ENCODE measurements at regions not wholly inside any gene's neighbourhood (a gene's known extent, or its start where the extent isn't known, plus 50 kb on each side); places are given as distances from the start of the nearest gene placed in this dataset.

GRCh38 chr14:96747006-96747405 lies 50.2 kb upstream of the VRK1 start:
- TF ChIP-seq CTCF (IDR thresholded peaks at IDR 0.05; ENCODE audit: insufficient read depth, low read depth, low read length) (no peak), EZH2 (IDR thresholded peaks at IDR 0.05; ENCODE audit: insufficient read depth, low read length) (no peak)

All from astrocyte (in vitro differentiated cells and primary cell).